Common myeloid progenitor, CD34-positive (primary cell): ENCODE measurements at regions not wholly inside any gene's neighbourhood (a gene's known extent, or its start where the extent isn't known, plus 50 kb on each side); places are given as distances from the start of the nearest gene placed in this dataset.

Experiments used
- CTCF ChIA-PET: fragments of 350-600 bp; sonication (Branson Sonifier 250); formaldehyde crosslinking; loops from one replicate; lab custom pipeline; 2021; ENCODE audit warnings: antibody characterized with exemption; lab: Charles Lee
- POLR2A ChIA-PET: fragments of 350-600 bp; sonication (Branson Sonifier 250); formaldehyde crosslinking; loops from one replicate; lab custom pipeline; 2021; ENCODE audit warnings: antibody characterized with exemption; lab: Charles Lee
- DNase-seq, 3 donors: peaks; one replicate each; pipeline versions ENCODE4 v3.0.0 to v3.0.0-alpha.2; 2013
- H3K27ac ChIP-seq, 2 experiments: 1 replicate in 1 of 2; 2 replicates in 1 of 2; pipeline ENCODE4 v1.7.0; 2013; ENCODE audit warnings: inconsistent platforms in 2 of 2, low read length in 2 of 2, mild to moderate bottlenecking in 2 of 2, low read depth in 1 of 2, moderate library complexity in 1 of 2; ENCODE audit not compliant: severe bottlenecking in 2 of 2, insufficient read depth in 1 of 2, poor library complexity in 1 of 2
- H3K27me3 ChIP-seq, 5 experiments: replicated peaks in 2 of 5; 1 replicate in 3 of 5; 2 replicates in 2 of 5; pipeline versions ENCODE4 v1.6.1 to v1.7.0; 2013; ENCODE audit warnings: low read length in 4 of 5, mild to moderate bottlenecking in 2 of 5, moderate library complexity in 2 of 5, inconsistent platforms in 1 of 5; ENCODE audit not compliant: insufficient read depth in 5 of 5, control insufficient read depth in 4 of 5
- H3K36me3 ChIP-seq, 4 experiments: 1 replicate in 2 of 4; 2 replicates in 2 of 4; pipeline versions ENCODE4 v1.6.1 to v1.7.0; 2013; ENCODE audit warnings: low read length in 3 of 4, control low read depth in 1 of 4, mild to moderate bottlenecking in 1 of 4; ENCODE audit not compliant: control insufficient read depth in 4 of 4, insufficient read depth in 4 of 4
- H3K4me1 ChIP-seq, 4 experiments: 1 replicate in 3 of 4; 2 replicates in 1 of 4; pipeline versions ENCODE4 v1.6.1 to v1.7.1; 2013; ENCODE audit warnings: low read length in 3 of 4, mild to moderate bottlenecking in 3 of 4, control low read depth in 1 of 4, inconsistent platforms in 1 of 4, moderate library complexity in 1 of 4; ENCODE audit not compliant: control insufficient read depth in 4 of 4, insufficient read depth in 4 of 4; ENCODE audit errors: control extremely low read depth in 1 of 4
- H3K4me3 ChIP-seq, 7 experiments: 1 replicate in 4 of 7; 2 replicates in 3 of 7; pipeline versions ENCODE4 v1.5.1 to v1.7.0; 2013; ENCODE audit warnings: mild to moderate bottlenecking in 7 of 7, low read length in 6 of 7, moderate library complexity in 6 of 7, inconsistent platforms in 2 of 7, low read depth in 2 of 7, control low read depth in 1 of 7; ENCODE audit not compliant: insufficient read depth in 4 of 7, control insufficient read depth in 1 of 7; ENCODE audit errors: extremely low read depth in 1 of 7
- H3K9me3 ChIP-seq, 5 experiments: 1 replicate in 4 of 5; 2 replicates in 1 of 5; pipeline versions ENCODE4 v1.6.1 to v1.7.1; 2013; ENCODE audit warnings: low read length in 4 of 5, mild to moderate bottlenecking in 2 of 5, inconsistent platforms in 1 of 5, low read depth in 1 of 5, moderate library complexity in 1 of 5; ENCODE audit not compliant: control insufficient read depth in 4 of 5, insufficient read depth in 2 of 5; ENCODE audit errors: control extremely low read depth in 1 of 5
- WGBS: methylation state at CpG from one replicate; pipeline ENCODE4 v1.1.5; 2013; ENCODE audit not compliant: insufficient coverage; 5-methylcytosine and 5-hydroxymethylcytosine counted together

DNA sequence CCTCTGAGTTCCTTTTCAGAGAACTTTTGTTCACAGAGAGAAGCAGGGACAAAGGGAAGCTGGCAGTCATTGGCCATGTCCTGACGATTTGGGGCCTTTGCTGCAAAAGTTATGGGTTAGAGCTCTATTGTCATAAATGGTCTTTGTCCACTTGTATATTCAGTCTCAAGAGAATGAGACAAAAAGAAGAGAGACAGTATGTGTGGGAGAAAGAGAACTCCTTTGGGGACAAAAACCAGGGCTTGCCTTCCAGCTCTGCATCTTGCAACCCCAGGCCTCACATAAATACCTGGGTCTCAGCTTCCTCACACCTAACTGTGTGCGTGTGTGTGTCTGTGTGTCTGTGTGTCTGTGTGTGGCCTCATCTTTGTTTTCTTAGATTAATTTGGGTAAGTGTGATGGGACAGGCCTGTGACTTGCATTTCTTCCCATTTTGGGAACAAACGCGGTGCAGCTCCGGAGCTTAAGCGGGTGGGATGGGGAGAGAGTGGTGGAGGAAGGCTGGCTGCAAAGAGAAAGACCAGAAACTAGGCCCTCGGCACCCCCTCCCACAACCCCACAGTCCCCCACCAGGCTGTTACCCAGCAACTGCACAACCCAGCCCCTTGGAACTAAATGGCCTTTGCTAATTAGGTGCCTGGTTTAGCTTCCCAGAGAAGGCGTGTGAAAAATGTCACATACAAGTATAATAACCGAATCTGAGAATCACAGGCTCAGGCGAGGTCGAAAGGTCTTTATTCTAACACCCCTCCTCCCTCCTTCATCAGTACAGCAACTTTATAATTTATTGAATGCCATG is 376.9 kb downstream of the CDK5RAP2 start:
- H3K4me3 ChIP-seq, result no peak overlapping the region
- H3K4me1 ChIP-seq, result no peaks in the 10 kb centered on the region
- WGBS, result 100% methylated on average over 1 of the region's 11 CpGs
- ChIA-PET POLR2A (no interaction called here), CTCF (no interaction called here)
- no peaks in the 10 kb centered on the region for H3K9me3 ChIP-seq
- DNase-seq, result no peak
- no peak overlapping the region for H3K27ac ChIP-seq
- peaks cover 0 to 2% (median 0%) of the 10 kb centered on the region in 5 experiments for H3K27me3 ChIP-seq
- no peaks in the 10 kb centered on the region for H3K36me3 ChIP-seq

DNA sequence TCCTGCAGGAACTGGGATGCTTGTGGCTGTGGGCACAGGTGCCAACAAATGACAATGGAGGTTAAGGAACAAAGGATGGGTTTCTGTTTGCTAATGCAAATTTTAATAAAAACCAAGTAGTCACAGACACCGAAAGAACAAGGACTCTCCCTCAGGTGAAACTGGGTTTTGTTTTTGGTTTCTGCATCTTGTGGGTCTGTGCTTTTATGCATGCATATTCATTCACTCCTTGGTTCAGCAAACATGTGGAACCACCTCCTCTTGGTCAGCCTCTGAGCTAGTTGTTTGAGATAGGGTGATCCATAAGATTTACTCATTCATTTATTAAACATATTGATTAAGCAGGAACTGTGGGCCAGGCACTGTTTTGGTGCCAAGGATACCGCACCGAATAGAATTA is 381.9 kb downstream of the CDK5RAP2 start:
- no peak overlapping the region for H3K27ac ChIP-seq
- no peaks in the 10 kb centered on the region for H3K36me3 ChIP-seq
- no peak overlapping the region for H3K4me3 ChIP-seq
- peaks cover 0 to 5% (median 0%) of the 10 kb centered on the region in 5 experiments for H3K27me3 ChIP-seq
- no peak for DNase-seq
- H3K9me3 ChIP-seq, result no peaks in the 10 kb centered on the region
- CTCF ChIA-PET, result interaction anchor here (1.2 kb wide), 1 partner anchor 21 kb away, joined by 4 read pairs; no protein-coding TSS in a partner anchor
- POLR2A ChIA-PET, result no interaction called here
- H3K4me1 ChIP-seq, result no peaks in the 10 kb centered on the region
- 89% methylated on average over 1 of the region's 3 CpGs for WGBS

DNA sequence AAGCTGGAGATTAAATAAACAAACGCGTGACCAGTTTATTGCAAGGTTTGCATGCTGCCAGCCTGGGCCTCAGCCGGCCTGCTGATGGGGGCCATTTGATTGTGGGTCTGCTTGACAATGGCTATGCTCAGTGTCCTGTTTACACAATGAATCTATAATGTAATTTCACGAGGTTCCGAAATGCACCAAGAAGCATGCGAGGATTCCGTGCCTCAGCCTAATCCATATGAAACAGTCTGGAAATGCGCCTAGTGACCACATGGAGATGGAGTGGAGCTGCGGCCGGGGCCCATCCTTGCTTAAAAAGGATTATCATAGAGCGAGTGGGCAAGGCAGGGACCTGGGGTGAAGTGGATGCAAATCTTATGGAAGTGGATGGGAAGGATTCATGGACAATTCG is 382.4 kb downstream of the CDK5RAP2 start:
- WGBS, result 71% methylated on average over 11 of the region's 12 CpGs
- Histone ChIP-seq H3K4me1 (no peaks in the 10 kb centered on the region), H3K36me3 (no peaks in the 10 kb centered on the region), H3K4me3 (no peak overlapping the region), H3K27me3 (peaks cover 0 to 5% (median 0%) of the 10 kb centered on the region in 5 experiments), H3K27ac (no peak overlapping the region), H3K9me3 (no peaks in the 10 kb centered on the region)
- no peak for DNase-seq
- CTCF ChIA-PET, result no interaction called here
- POLR2A ChIA-PET, result no interaction called here

DNA sequence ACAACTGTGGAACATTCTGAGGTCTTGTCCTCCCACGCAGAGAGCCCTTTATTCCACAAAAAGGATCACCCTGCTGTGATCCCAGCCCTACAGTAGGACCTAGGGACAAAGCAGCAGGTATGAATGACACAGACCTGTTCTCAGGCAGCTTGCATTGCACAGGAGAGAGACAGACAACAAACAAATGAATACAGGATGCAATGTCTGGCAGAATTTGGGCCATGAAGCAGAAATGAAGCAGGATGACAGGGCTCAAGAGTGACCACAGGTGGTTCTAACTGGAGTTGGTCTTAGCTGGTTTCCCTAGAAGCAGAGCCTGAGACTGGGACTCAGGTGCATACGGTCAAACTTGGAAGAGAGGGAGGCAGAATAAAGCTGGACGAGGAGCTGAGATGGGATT is 388.8 kb downstream of the CDK5RAP2 start:
- CTCF ChIA-PET, result no interaction called here
- WGBS, result 93% methylated on average over 2 of the region's 3 CpGs
- no peaks in the 10 kb centered on the region for H3K36me3 ChIP-seq
- H3K27me3 ChIP-seq, result no peaks in the 10 kb centered on the region
- H3K27ac ChIP-seq, result no peak overlapping the region
- no peaks in the 10 kb centered on the region for H3K4me1 ChIP-seq
- no peak overlapping the region for H3K4me3 ChIP-seq
- POLR2A ChIA-PET, result no interaction called here
- no peak for DNase-seq
- H3K9me3 ChIP-seq, result no peaks in the 10 kb centered on the region

DNA sequence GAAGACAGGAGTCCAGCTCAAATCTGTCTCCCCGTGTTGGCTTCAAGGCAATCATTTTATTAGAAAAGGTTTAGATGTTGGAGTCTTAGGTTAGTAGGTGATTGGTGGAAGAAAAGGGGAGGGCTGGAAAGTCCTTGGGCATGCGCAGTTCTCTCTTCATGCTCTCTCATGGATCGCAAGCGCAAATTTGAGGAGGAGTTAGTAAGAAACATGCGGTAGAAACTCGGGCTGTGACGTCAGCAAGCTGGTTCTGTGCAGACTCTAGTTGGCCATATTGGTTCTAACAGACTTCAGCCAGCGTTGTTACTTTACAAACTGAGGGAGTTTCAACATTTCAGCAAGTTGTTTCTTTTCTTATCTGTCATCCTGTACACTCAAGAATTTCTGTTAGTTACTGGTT is 392.2 kb downstream of the CDK5RAP2 start:
- H3K27ac ChIP-seq, result no peak overlapping the region
- ChIA-PET POLR2A (no interaction called here), CTCF (no interaction called here)
- no peaks in the 10 kb centered on the region for H3K36me3 ChIP-seq
- WGBS, result 84% methylated on average over 8 of the region's 8 CpGs
- H3K9me3 ChIP-seq, result peaks cover 0 to 2% (median 0%) of the 10 kb centered on the region in 5 experiments
- no peaks in the 10 kb centered on the region for H3K27me3 ChIP-seq
- no peaks in the 10 kb centered on the region for H3K4me1 ChIP-seq
- H3K4me3 ChIP-seq, result no peak overlapping the region
- no peak for DNase-seq

DNA sequence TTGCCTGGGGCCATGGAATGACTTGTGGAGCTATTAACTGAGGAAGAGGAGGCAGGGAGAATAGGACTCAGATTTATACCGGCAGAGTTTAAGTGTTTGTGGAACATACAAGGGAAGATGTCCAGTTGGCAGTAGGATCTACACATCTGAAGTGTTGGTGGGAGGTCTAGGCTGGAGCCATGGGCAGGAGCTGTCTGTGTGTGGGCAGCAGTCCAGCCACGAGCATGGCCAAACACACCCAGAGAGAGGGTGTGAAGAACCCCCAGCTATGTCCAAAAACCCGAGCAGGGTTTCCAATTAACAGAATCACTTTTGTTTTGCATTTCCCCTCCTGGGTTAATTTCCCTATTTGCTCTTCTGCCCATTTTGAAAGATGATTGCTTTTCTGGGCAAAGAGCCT is 393.7 kb downstream of the CDK5RAP2 start:
- CTCF ChIA-PET, result no interaction called here
- POLR2A ChIA-PET, result no interaction called here
- H3K36me3 ChIP-seq, result no peaks in the 10 kb centered on the region
- H3K27me3 ChIP-seq, result no peaks in the 10 kb centered on the region
- no peak overlapping the region for H3K4me3 ChIP-seq
- 64% methylated on average over 3 of the region's 3 CpGs for whole genome bisulfite sequencing
- peaks cover 0 to 2% (median 0%) of the 10 kb centered on the region in 5 experiments for H3K9me3 ChIP-seq
- H3K4me1 ChIP-seq, result no peaks in the 10 kb centered on the region
- no peak overlapping the region for H3K27ac ChIP-seq
- DNase-seq, result no peak

DNA sequence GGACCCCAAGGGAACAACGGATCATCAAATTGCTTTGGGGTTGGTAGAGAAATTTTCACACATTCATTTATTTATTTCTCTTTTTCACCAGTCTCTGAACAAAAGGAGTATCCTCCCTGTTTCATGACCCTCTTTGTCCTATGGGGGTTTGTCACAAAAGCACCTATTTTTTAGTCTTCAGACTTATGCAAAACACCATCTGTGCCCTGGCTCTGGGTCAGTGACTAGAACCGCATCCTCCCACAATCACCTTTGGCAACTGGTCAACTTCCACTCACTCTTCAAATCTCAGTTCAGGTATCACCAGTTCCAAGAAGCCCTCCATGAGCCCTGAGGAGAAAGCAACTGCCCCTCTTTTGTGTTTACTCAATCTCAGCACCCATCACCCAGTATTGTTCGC is 395.7 kb downstream of the CDK5RAP2 start:
- Histone ChIP-seq H3K27ac (no peak overlapping the region), H3K9me3 (peaks cover 0 to 2% (median 0%) of the 10 kb centered on the region in 5 experiments), H3K36me3 (no peaks in the 10 kb centered on the region), H3K4me1 (no peaks in the 10 kb centered on the region), H3K27me3 (no peaks in the 10 kb centered on the region), H3K4me3 (no peak overlapping the region)
- no peak for DNase-seq
- 100% methylated on average over 1 of the region's 3 CpGs for WGBS
- ChIA-PET CTCF (no interaction called here), POLR2A (no interaction called here)
